K562 (cell line): ENCODE measurements at regions not wholly inside any gene's neighbourhood (a gene's known extent, or its start where the extent isn't known, plus 50 kb on each side); places are given as distances from the start of the nearest gene placed in this dataset.

Experiments
- ATAC-seq: fragments of 200-7000 bp; cut with Tn5 transposase; 3 replicates; pipeline ENCODE4 v1.9.1; 2020; ENCODE audit warnings: moderate library complexity
- BruUV-seq: library from RNA; stranded (reverse); fragments of 400-500 nt; replicated peaks from 2 replicates; lab custom pipeline; 2021; lab: Mats Ljungman, UMichigan
- CTCF ChIA-PET: fragments of 300-600 bp; formaldehyde crosslinking; extraction: SDS; loops from one replicate; lab custom pipeline; 2021; ENCODE audit warnings: low intra/inter-chr PET ratio; lab: Yijun Ruan, JAX
- POLR2A ChIA-PET: fragments of 300-600, 350-650 bp; sonication (Branson Sonifier 250); formaldehyde crosslinking; extraction: SDS; loops from one replicate; lab custom pipeline; 2021; ENCODE audit warnings: antibody characterized with exemption, inconsistent platforms; lab: Yijun Ruan, JAX
- DNase-seq, 4 experiments: peaks; one replicate each; pipeline versions ENCODE4 v3.0.0 to v3.0.0-alpha.2; 2011 to 2018; ENCODE audit warnings: low spot score in 3 of 4, mixed read lengths in 3 of 4; ENCODE audit errors: extremely low read depth in 1 of 4
- FAIRE-seq: peaks from 2 replicates; lab custom pipeline; 2011; peaks lifted over from hg19 to GRCh38; lab: Jason Lieb, UNC
- H2AFZ ChIP-seq: 2 replicates; pipeline ENCODE4 v1.6.0; 2011; ENCODE audit warnings: low read depth, low read length, control low read depth, inconsistent platforms
- H3K27ac ChIP-seq: fragments of 200-600 bp; 3 replicates; pipeline ENCODE4 v1.8.0; 2011; ENCODE audit warnings: low read depth, mild to moderate bottlenecking, control low read depth, inconsistent platforms, low read length, moderate library complexity, mixed read lengths; ENCODE audit errors: extremely low read depth
- H3K27me3 ChIP-seq, 2 experiments: fragments of 300-600 bp in 1 of 2; 2 replicates in 1 of 2; 3 replicates in 1 of 2; pipeline versions ENCODE4 v1.6.0 to v1.8.0; 2011; ENCODE audit warnings: inconsistent platforms in 2 of 2, low read length in 2 of 2, mild to moderate bottlenecking in 1 of 2, mixed read lengths in 1 of 2, moderate library complexity in 1 of 2; ENCODE audit not compliant: control insufficient read depth in 2 of 2, insufficient read depth in 2 of 2
- H3K36me3 ChIP-seq: fragments of 300-600 bp; 3 replicates; pipeline ENCODE4 v1.8.0; 2011; ENCODE audit warnings: mild to moderate bottlenecking, low read length, inconsistent platforms; ENCODE audit not compliant: control insufficient read depth, insufficient read depth
- H3K4me1 ChIP-seq, 2 experiments: fragments of 200-600 bp in 1 of 2; replicated peaks in 1 of 2; 2 replicates in 1 of 2; 3 replicates in 1 of 2; pipeline versions ENCODE4 v1.5.1 to v1.8.0; 2011; ENCODE audit warnings: inconsistent platforms in 2 of 2, low read length in 2 of 2, mild to moderate bottlenecking in 1 of 2, mixed read lengths in 1 of 2, moderate library complexity in 1 of 2; ENCODE audit not compliant: control insufficient read depth in 2 of 2, insufficient read depth in 2 of 2
- H3K4me2 ChIP-seq: 2 replicates; pipeline ENCODE4 v1.6.1; 2011; ENCODE audit warnings: low read length, control low read depth, inconsistent platforms, mixed read lengths; ENCODE audit not compliant: insufficient read depth
- H3K4me3 ChIP-seq: fragments of 200-600 bp; sonication (generic), shearing (Covaris generic); 2 replicates; pipeline ENCODE4 v1.5.1; 2016; ENCODE audit warnings: control low read depth, inconsistent platforms
- H3K79me2 ChIP-seq: fragments of 200-600 bp; 3 replicates; pipeline ENCODE4 v1.8.0; 2011; ENCODE audit warnings: low read length, inconsistent platforms; ENCODE audit not compliant: control insufficient read depth, insufficient read depth
- H3K9ac ChIP-seq, 2 experiments: 2 replicates each; pipeline versions ENCODE4 v1.6.0 to v1.6.1; 2011; ENCODE audit warnings: low read depth in 2 of 2, low read length in 2 of 2, control low read depth in 1 of 2, inconsistent platforms in 1 of 2, mild to moderate bottlenecking in 1 of 2, mixed read lengths in 1 of 2; ENCODE audit not compliant: insufficient read depth in 1 of 2
- H3K9me1 ChIP-seq: one replicate; pipeline ENCODE4 v1.6.0; 2011; ENCODE audit warnings: inconsistent platforms, mild to moderate bottlenecking, low read length, moderate library complexity; ENCODE audit not compliant: control insufficient read depth, insufficient read depth
- H3K9me3 ChIP-seq: replicated peaks from 2 replicates; pipeline ENCODE4 v1.5.1; 2011; ENCODE audit warnings: low read depth, low read length, inconsistent platforms; ENCODE audit not compliant: control insufficient read depth, insufficient read depth
- H4K20me1 ChIP-seq: replicated peaks from 2 replicates; pipeline ENCODE4 v1.6.1; 2011; ENCODE audit warnings: low read length, inconsistent platforms, mixed read lengths; ENCODE audit not compliant: control insufficient read depth, insufficient read depth
- NFIC ChIP-seq: fragments of 450-650 bp; IDR thresholded peaks from 2 replicates; pipeline ENCODE4 v1.6.1; 2017; ENCODE audit warnings: mild to moderate bottlenecking, inconsistent platforms
- TAF7 ChIP-seq: fragments of 450-650 bp; IDR thresholded peaks from 2 replicates; pipeline ENCODE4 v1.6.1; 2016; ENCODE audit warnings: missing genetic modification characterization, missing compliant biosample characterization
- THAP7 ChIP-seq: fragments of 250-450 bp; sonication (Bioruptor Pico); IDR thresholded peaks from 2 replicates; pipeline ENCODE4 v1.5.0; 2021
- WGBS: fragments of 100-300 bp; shearing (Covaris generic); methylation state at CpG from one replicate; pipeline ENCODE4 v1.1.6; 2016; ENCODE audit warnings: low coverage, mixed read lengths; ENCODE audit not compliant: insufficient coverage; ENCODE audit errors: missing lambda C conversion rate; 5-methylcytosine and 5-hydroxymethylcytosine counted together
- in situ Hi-C: fragments of 300-500 bp; cut with MboI; formaldehyde crosslinking; loops from 4 replicates; pipeline ENCODE4 v1.15.0; 2018; ENCODE audit warnings: inconsistent platforms, mixed read lengths
- intact Hi-C: fragments of 100-400 bp; cut with micrococcal nuclease; formaldehyde crosslinking; loops from 2 replicates; pipeline ENCODE4 v1.14.2; 2022
- TF ChIP-seq, protein P1 (sequence below): fragments of 450-650 bp; IDR thresholded peaks from 2 replicates; pipeline ENCODE4 v1.6.1; 2016; ENCODE audit warnings: low read depth

GRCh38 chr16:73599351-73599750, 551.4 kb upstream of the ZFHX3 start (continued):
- no peak for TF ChIP-seq THAP7 (CRISPR knock-in tag)
- TF ChIP-seq, all 486 proteins: peak for 0

DNA sequence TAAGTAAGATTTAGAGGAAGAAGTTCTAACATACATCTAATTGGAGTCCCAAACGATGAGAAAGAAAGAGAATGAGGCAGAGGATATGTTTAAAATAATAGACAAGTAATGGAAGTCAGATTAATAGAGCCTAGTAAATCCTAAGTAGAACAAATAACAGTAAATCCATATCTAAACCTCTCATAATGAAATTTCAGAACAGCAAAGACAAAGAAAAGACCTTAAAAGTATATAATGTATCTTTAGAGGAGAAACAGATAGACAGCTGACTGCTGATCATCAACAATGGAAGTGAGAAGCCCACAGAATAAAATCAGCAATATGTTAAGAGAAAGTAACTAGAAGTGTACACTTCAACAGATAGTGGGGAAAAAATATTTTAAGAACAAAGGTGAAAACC, 536.2 kb upstream of the ZFHX3 start:
- Histone ChIP-seq H3K4me2 (no peak overlapping the region), H3K4me3 (no peak overlapping the region), H3K27me3 (no peaks in the 10 kb centered on the region), H2AFZ (no peak overlapping the region)
- no peak for TF ChIP-seq TAF7 (tag)
- TF ChIP-seq, all 486 proteins: peak for 0
- in situ Hi-C loops (no loop called here), intact Hi-C loops (no loop called here)
- WGBS = 0% methylated on average over 1 of the region's 1 CpG
- ChIA-PET POLR2A (no interaction called here), CTCF (no interaction called here)
- Histone ChIP-seq H3K9me1 (no peaks in the 10 kb centered on the region), H3K4me1 (no peaks in the 10 kb centered on the region), H3K79me2 (no peaks in the 10 kb centered on the region), H3K9ac (no peak overlapping the region), H4K20me1 (no peaks in the 10 kb centered on the region), H3K27ac (no peak overlapping the region), H3K36me3 (no peaks in the 10 kb centered on the region), H3K9me3 (no peaks in the 10 kb centered on the region)
- no peak for ATAC-seq
- no peak for DNase-seq
- BruUV-seq = no TSS peak
- no peak for FAIRE-seq

GRCh38 chr16:73572135-73572828, 524.4 kb upstream of the ZFHX3 start:
- Histone ChIP-seq H3K27ac (no peak overlapping the region), H3K79me2 (no peaks in the 10 kb centered on the region), H3K4me2 (no peak overlapping the region), H3K36me3 (no peaks in the 10 kb centered on the region), H3K9me3 (no peaks in the 10 kb centered on the region), H4K20me1 (no peaks in the 10 kb centered on the region), H3K9me1 (no peaks in the 10 kb centered on the region), H2AFZ (no peak overlapping the region), H3K27me3 (peaks cover 10 to 12% of the 10 kb centered on the region in 2 experiments; a peak in 4 of 5 replicates), H3K9ac (no peak overlapping the region), H3K4me3 (no peak overlapping the region), H3K4me1 (no peaks in the 10 kb centered on the region)
- CTCF ChIA-PET = no interaction called here
- no peak for FAIRE-seq
- no peak for ATAC-seq
- POLR2A ChIA-PET = interaction anchor here (0.6 to 0.7 kb wide), 3 partner anchors 20 to 530 kb away, joined by 3 read pairs; no protein-coding TSS in a partner anchor
- no TSS peak for BruUV-seq
- intact Hi-C loops (no loop called here), in situ Hi-C loops (no loop called here)
- TF ChIP-seq, protein P1, sequence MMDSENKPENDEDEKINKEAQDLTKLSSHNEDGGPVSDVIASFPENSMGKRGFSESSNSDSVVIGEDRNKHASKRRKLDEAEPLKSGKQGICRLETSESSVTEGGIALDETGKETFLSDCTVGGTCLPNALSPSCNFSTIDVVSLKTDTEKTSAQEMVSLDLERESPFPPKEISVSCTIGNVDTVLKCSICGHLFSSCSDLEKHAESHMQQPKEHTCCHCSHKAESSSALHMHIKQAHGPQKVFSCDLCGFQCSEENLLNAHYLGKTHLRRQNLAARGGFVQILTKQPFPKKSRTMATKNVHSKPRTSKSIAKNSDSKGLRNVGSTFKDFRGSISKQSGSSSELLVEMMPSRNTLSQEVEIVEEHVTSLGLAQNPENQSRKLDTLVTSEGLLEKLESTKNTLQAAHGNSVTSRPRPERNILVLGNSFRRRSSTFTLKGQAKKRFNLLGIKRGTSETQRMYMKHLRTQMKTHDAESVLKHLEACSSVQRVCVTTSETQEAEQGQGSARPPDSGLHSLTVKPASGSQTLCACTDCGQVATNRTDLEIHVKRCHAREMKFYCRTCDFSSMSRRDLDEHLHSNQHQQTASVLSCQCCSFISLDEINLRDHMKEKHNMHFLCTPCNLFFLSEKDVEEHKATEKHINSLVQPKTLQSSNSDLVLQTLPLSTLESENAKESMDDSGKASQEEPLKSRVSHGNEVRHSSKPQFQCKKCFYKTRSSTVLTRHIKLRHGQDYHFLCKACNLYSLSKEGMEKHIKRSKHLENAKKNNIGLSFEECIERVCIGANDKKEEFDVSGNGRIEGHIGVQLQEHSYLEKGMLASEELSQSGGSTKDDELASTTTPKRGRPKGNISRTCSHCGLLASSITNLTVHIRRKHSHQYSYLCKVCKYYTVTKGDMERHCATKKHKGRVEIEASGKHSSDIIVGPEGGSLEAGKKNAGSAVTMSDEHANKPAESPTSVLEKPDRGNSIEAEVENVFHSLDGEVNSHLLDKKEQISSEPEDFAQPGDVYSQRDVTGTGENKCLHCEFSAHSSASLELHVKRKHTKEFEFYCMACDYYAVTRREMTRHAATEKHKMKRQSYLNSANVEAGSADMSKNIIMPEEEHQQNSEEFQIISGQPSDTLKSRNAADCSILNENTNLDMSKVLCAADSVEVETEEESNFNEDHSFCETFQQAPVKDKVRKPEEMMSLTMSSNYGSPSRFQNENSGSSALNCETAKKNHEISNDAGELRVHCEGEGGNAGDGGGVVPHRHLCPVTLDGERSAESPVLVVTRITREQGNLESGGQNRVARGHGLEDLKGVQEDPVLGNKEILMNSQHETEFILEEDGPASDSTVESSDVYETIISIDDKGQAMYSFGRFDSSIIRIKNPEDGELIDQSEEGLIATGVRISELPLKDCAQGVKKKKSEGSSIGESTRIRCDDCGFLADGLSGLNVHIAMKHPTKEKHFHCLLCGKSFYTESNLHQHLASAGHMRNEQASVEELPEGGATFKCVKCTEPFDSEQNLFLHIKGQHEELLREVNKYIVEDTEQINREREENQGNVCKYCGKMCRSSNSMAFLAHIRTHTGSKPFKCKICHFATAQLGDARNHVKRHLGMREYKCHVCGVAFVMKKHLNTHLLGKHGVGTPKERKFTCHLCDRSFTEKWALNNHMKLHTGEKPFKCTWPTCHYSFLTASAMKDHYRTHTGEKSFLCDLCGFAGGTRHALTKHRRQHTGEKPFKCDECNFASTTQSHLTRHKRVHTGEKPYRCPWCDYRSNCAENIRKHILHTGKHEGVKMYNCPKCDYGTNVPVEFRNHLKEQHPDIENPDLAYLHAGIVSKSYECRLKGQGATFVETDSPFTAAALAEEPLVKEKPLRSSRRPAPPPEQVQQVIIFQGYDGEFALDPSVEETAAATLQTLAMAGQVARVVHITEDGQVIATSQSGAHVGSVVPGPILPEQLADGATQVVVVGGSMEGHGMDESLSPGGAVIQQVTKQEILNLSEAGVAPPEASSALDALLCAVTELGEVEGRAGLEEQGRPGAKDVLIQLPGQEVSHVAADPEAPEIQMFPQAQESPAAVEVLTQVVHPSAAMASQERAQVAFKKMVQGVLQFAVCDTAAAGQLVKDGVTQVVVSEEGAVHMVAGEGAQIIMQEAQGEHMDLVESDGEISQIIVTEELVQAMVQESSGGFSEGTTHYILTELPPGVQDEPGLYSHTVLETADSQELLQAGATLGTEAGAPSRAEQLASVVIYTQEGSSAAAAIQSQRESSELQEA = no peak
- TF ChIP-seq NFIC = peak; percentile 77
- DNase-seq = peak in 1 of 4 experiments; percentile 16
- 0% methylated on average over 8 of the region's 8 CpGs for WGBS
